A549 (cell line): ENCODE measurements at regions not wholly inside any gene's neighbourhood (a gene's known extent, or its start where the extent isn't known, plus 50 kb on each side); places are given as distances from the start of the nearest gene placed in this dataset.

Experiments used
- ATAC-seq, 2 experiments: fragments of 200-7000 bp in 1 of 2; fragments of >200 bp in 1 of 2; cut with Nextera tagmentation in 1 of 2; cut with Tn5 transposase in 1 of 2; 3 replicates each; pipeline versions ENCODE4 v1.8.0 to v1.9.1; 2018 to 2020; ENCODE audit warnings: mild to moderate bottlenecking in 1 of 2, moderate library complexity in 1 of 2
- CTCF ChIA-PET: fragments of 300-600 bp; sonication (Branson Sonifier 250); formaldehyde crosslinking; extraction: SDS; loops from one replicate; lab custom pipeline; 2021; ENCODE audit warnings: antibody characterized with exemption, inconsistent platforms; lab: Yijun Ruan, JAX
- POLR2A ChIA-PET: fragments of 350-600 bp; formaldehyde crosslinking; extraction: SDS; loops from one replicate; lab custom pipeline; 2021; ENCODE audit warnings: antibody characterized with exemption, inconsistent platforms; lab: Yijun Ruan, JAX
- DNase-seq, 2 experiments: peaks; one replicate each; pipeline versions ENCODE4 v3.0.0 to v3.0.0-alpha.2; 2011 to 2016; ENCODE audit warnings: low read depth in 1 of 2, low spot score in 1 of 2
- FAIRE-seq: peaks from 2 replicates; lab custom pipeline; 2011; peaks lifted over from hg19 to GRCh38; lab: Jason Lieb, UNC
- H3K27ac ChIP-seq, 2 experiments: fragments of >200 bp; sonication (Bioruptor Twin); formaldehyde crosslinking; 3 replicates each; pipeline ENCODE4 v1.5.1; 2016 to 2017
- H3K4me1 ChIP-seq: fragments of >200 bp; sonication (Bioruptor Twin); formaldehyde crosslinking; 3 replicates; pipeline ENCODE4 v1.6.1; 2016
- H3K4me2 ChIP-seq: fragments of >200 bp; sonication (Bioruptor Twin); formaldehyde crosslinking; 3 replicates; pipeline ENCODE4 v1.6.1; 2016
- H3K4me3 ChIP-seq: fragments of >200 bp; sonication (Bioruptor Twin); formaldehyde crosslinking; 3 replicates; pipeline ENCODE4 v1.5.1; 2016
- H3K9me3 ChIP-seq: fragments of >200 bp; sonication (Bioruptor Twin); formaldehyde crosslinking; 3 replicates; pipeline ENCODE4 v1.6.1; 2016
- BCL3 ChIP-seq: fragments of >200 bp; sonication (Bioruptor Twin); formaldehyde crosslinking; IDR thresholded peaks from 3 replicates; pipeline ENCODE4 v1.6.1; 2016
- CBX2 ChIP-seq: fragments of 200-600 bp; sonication (generic); IDR thresholded peaks from 2 replicates; pipeline ENCODE4 v1.6.1; 2016; ENCODE audit warnings: low read depth, mild to moderate bottlenecking, borderline replicate concordance
- CBX8 ChIP-seq: fragments of 200-600 bp; sonication (generic); IDR thresholded peaks from 2 replicates; pipeline ENCODE4 v1.6.1; 2016
- CHD2 ChIP-seq: fragments of 150-350 bp; IDR thresholded peaks from 2 replicates; pipeline ENCODE4 v1.6.1; 2014; ENCODE audit warnings: low read length; ENCODE audit not compliant: partially characterized antibody
- EHF ChIP-seq: fragments of 250-450 bp; sonication (Bioruptor Pico); IDR thresholded peaks from 2 replicates; pipeline ENCODE4 v1.5.0; 2020; ENCODE audit warnings: mild to moderate bottlenecking
- ELK1 ChIP-seq: fragments of 150-350 bp; IDR thresholded peaks from 2 replicates; pipeline ENCODE4 v1.6.1; 2014; ENCODE audit warnings: low read depth, mild to moderate bottlenecking, low read length
- GATA3 ChIP-seq: IDR thresholded peaks from 2 replicates; pipeline ENCODE4 v1.6.1; 2012; ENCODE audit warnings: borderline replicate concordance
- HOXB13 ChIP-seq: fragments of 250-450 bp; sonication (Bioruptor Pico); IDR thresholded peaks from 2 replicates; pipeline ENCODE4 v1.5.0; 2020; ENCODE audit warnings: low read depth, mild to moderate bottlenecking, moderate library complexity
- HOXB5 ChIP-seq: fragments of 250-450 bp; sonication (Bioruptor Pico); IDR thresholded peaks from 2 replicates; pipeline ENCODE4 v1.5.0; 2020; ENCODE audit warnings: mild to moderate bottlenecking, moderate library complexity
- PHF8 ChIP-seq: fragments of 200-600 bp; sonication (generic); IDR thresholded peaks from 2 replicates; pipeline ENCODE4 v1.6.1; 2016; ENCODE audit warnings: low read depth, mild to moderate bottlenecking, antibody characterized with exemption, moderate library complexity, borderline replicate concordance
- POLR2AphosphoS2 ChIP-seq: conservative IDR thresholded peaks from 2 replicates; pipeline ENCODE4 v1.6.1; 2012; ENCODE audit warnings: low read length, improper control_type of control experiment, inconsistent platforms
- TP53 ChIP-seq: fragments of 250-450 bp; sonication (Bioruptor Pico); IDR thresholded peaks from 2 replicates; pipeline ENCODE4 v1.5.0; 2021; ENCODE audit warnings: mild to moderate bottlenecking, moderate library complexity
- USF2 ChIP-seq: fragments of 450-650 bp; IDR thresholded peaks from 2 replicates; pipeline ENCODE4 v1.6.1; 2014; ENCODE audit warnings: antibody characterized with exemption
- WGBS: methylation state at CpG from one replicate; pipeline ENCODE4 v1.1.6; 2017; ENCODE audit errors: missing lambda C conversion rate; 5-methylcytosine and 5-hydroxymethylcytosine counted together
- TF ChIP-seq, protein P1 (sequence below): fragments of >200 bp; sonication (Bioruptor Twin); formaldehyde crosslinking; IDR thresholded peaks from 3 replicates; pipeline ENCODE4 v1.5.1; 2016
- TF ChIP-seq, protein P2 (sequence below): IDR thresholded peaks from 2 replicates; pipeline ENCODE4 v1.6.1; 2012
- TF ChIP-seq, protein P3 (sequence below): IDR thresholded peaks from 2 replicates; pipeline ENCODE4 v1.6.1; 2012; ENCODE audit warnings: low read depth, borderline replicate concordance
- TF ChIP-seq, protein P4 (sequence below): fragments of 250-450 bp; sonication (Bioruptor Pico); IDR thresholded peaks from 2 replicates; pipeline ENCODE4 v1.5.0; 2021; ENCODE audit warnings: mild to moderate bottlenecking, moderate library complexity, borderline replicate concordance

GRCh38 chr3:159429702-159430101 is 558.9 kb upstream of the IL12A start:
- no peaks in the 10 kb centered on the region for H3K4me1 ChIP-seq
- WGBS: 2% methylated on average over 2 of the region's 2 CpGs
- TF ChIP-seq, protein P1, sequence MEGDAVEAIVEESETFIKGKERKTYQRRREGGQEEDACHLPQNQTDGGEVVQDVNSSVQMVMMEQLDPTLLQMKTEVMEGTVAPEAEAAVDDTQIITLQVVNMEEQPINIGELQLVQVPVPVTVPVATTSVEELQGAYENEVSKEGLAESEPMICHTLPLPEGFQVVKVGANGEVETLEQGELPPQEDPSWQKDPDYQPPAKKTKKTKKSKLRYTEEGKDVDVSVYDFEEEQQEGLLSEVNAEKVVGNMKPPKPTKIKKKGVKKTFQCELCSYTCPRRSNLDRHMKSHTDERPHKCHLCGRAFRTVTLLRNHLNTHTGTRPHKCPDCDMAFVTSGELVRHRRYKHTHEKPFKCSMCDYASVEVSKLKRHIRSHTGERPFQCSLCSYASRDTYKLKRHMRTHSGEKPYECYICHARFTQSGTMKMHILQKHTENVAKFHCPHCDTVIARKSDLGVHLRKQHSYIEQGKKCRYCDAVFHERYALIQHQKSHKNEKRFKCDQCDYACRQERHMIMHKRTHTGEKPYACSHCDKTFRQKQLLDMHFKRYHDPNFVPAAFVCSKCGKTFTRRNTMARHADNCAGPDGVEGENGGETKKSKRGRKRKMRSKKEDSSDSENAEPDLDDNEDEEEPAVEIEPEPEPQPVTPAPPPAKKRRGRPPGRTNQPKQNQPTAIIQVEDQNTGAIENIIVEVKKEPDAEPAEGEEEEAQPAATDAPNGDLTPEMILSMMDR: no peak
- TF ChIP-seq PHF8: no peak
- TF ChIP-seq BCL3: no peak
- TF ChIP-seq POLR2AphosphoS2: no peak
- no peak for TF ChIP-seq CBX8
- TF ChIP-seq GATA3: no peak
- TF ChIP-seq HOXB13 (CRISPR knock-in tag): no peak
- TF ChIP-seq CHD2: no peak
- TF ChIP-seq TP53 (CRISPR knock-in tag): no peak
- TF ChIP-seq USF2: no peak
- TF ChIP-seq EHF (CRISPR knock-in tag): no peak
- ChIA-PET CTCF (no interaction called here), POLR2A (no interaction called here)
- no peak for DNase-seq
- ATAC-seq: no peak
- no peaks in the 10 kb centered on the region for H3K9me3 ChIP-seq
- no peak for FAIRE-seq
- H3K4me2 ChIP-seq: no peak overlapping the region
- H3K4me3 ChIP-seq: no peak overlapping the region
- no peak overlapping the region for H3K27ac ChIP-seq

- no peaks in the 10 kb centered on the region for H3K4me1 ChIP-seq
- ChIA-PET POLR2A (no interaction called here), CTCF (no interaction called here)
- no peaks in the 10 kb centered on the region for H3K9me3 ChIP-seq
- WGBS: 23% methylated on average over 4 of the region's 4 CpGs
- H3K27ac ChIP-seq: no peak overlapping the region
- FAIRE-seq: no peak
- DNase-seq: no peak
- TF ChIP-seq CBX2 (no peak), ELK1 (no peak), HOXB13 (CRISPR knock-in tag) (no peak), HOXB5 (no peak)
- TF ChIP-seq, protein P2, sequence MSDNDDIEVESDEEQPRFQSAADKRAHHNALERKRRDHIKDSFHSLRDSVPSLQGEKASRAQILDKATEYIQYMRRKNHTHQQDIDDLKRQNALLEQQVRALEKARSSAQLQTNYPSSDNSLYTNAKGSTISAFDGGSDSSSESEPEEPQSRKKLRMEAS: no peak
- TF ChIP-seq, protein P3, sequence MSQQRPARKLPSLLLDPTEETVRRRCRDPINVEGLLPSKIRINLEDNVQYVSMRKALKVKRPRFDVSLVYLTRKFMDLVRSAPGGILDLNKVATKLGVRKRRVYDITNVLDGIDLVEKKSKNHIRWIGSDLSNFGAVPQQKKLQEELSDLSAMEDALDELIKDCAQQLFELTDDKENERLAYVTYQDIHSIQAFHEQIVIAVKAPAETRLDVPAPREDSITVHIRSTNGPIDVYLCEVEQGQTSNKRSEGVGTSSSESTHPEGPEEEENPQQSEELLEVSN: no peak
- TF ChIP-seq, protein P4, sequence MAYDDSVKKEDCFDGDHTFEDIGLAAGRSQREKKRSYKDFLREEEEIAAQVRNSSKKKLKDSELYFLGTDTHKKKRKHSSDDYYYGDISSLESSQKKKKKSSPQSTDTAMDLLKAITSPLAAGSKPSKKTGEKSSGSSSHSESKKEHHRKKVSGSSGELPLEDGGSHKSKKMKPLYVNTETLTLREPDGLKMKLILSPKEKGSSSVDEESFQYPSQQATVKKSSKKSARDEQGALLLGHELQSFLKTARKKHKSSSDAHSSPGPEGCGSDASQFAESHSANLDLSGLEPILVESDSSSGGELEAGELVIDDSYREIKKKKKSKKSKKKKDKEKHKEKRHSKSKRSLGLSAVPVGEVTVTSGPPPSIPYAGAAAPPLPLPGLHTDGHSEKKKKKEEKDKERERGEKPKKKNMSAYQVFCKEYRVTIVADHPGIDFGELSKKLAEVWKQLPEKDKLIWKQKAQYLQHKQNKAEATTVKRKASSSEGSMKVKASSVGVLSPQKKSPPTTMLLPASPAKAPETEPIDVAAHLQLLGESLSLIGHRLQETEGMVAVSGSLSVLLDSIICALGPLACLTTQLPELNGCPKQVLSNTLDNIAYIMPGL (CRISPR knock-in tag): no peak
- TF ChIP-seq, all 56 proteins: peak for 0
- H3K4me2 ChIP-seq: no peak overlapping the region
- no peak overlapping the region for H3K4me3 ChIP-seq
- ATAC-seq: no peak
Observed at GRCh38 chr3:159432682-159433340, 555.8 kb upstream of the IL12A start.
